BE2C (cell line): ENCODE measurements at regions not wholly inside any gene's neighbourhood (a gene's known extent, or its start where the extent isn't known, plus 50 kb on each side); places are given as distances from the start of the nearest gene placed in this dataset.

Source experiments
- DNase-seq: peaks from one replicate; pipeline ENCODE4 v3.0.0-alpha.2; 2020
- H3K27me3 ChIP-seq: fragments of 250-450 bp; sonication (Bioruptor Pico); 2 replicates; pipeline ENCODE4 v1.5.1; 2020; ENCODE audit warnings: mild to moderate bottlenecking
- H3K36me3 ChIP-seq: fragments of 250-450 bp; sonication (Bioruptor Pico); 2 replicates; pipeline ENCODE4 v1.5.1; 2020; ENCODE audit warnings: mild to moderate bottlenecking
- H3K4me1 ChIP-seq: fragments of 250-450 bp; sonication (Bioruptor Pico); 2 replicates; pipeline ENCODE4 v1.5.1; 2020
- H3K4me3 ChIP-seq: 2 replicates; pipeline ENCODE4 v1.5.1; 2011; ENCODE audit warnings: low read depth, low read length
- H3K9me3 ChIP-seq: fragments of 250-450 bp; sonication (Bioruptor Pico); 2 replicates; pipeline ENCODE4 v1.5.1; 2020
- TF ChIP-seq, protein P1 (sequence below): IDR thresholded peaks from 2 replicates; pipeline ENCODE4 v1.5.1; 2012; ENCODE audit warnings: mild to moderate bottlenecking, low read depth, low read length

DNA sequence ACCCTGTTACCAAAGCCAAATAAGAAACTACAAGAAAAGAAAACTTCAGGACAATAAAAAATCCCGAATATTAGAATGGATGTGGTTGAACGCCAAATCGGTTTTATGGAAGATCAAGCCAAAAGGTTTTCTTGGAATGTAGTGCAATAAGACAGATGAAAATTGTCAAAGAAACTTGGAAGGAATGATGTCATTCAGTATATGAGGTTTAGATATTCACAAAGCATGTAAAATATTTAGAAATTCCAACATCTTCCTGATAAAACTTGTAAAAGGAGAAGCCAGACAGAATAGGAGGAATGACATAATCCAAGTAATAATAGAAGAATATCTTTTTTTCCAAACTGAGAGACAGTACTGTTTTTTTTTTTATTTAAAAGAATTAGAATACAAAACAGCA is 130.3 kb upstream of the ZPLD1 start:
- TF ChIP-seq, protein P1, sequence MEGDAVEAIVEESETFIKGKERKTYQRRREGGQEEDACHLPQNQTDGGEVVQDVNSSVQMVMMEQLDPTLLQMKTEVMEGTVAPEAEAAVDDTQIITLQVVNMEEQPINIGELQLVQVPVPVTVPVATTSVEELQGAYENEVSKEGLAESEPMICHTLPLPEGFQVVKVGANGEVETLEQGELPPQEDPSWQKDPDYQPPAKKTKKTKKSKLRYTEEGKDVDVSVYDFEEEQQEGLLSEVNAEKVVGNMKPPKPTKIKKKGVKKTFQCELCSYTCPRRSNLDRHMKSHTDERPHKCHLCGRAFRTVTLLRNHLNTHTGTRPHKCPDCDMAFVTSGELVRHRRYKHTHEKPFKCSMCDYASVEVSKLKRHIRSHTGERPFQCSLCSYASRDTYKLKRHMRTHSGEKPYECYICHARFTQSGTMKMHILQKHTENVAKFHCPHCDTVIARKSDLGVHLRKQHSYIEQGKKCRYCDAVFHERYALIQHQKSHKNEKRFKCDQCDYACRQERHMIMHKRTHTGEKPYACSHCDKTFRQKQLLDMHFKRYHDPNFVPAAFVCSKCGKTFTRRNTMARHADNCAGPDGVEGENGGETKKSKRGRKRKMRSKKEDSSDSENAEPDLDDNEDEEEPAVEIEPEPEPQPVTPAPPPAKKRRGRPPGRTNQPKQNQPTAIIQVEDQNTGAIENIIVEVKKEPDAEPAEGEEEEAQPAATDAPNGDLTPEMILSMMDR: no peak
- Histone ChIP-seq H3K36me3 (no peaks in the 10 kb centered on the region), H3K4me3 (no peak overlapping the region), H3K4me1 (no peaks in the 10 kb centered on the region), H3K27me3 (no peaks in the 10 kb centered on the region), H3K9me3 (no peaks in the 10 kb centered on the region)
- no peak for DNase-seq

- Histone ChIP-seq H3K4me1 (no peaks in the 10 kb centered on the region), H3K27me3 (no peaks in the 10 kb centered on the region), H3K9me3 (no peaks in the 10 kb centered on the region), H3K36me3 (no peaks in the 10 kb centered on the region), H3K4me3 (no peak overlapping the region)
- TF ChIP-seq, protein P1: no peak
- no peak for DNase-seq
Measured at GRCh38 chr3:102307442-102307841, 127.4 kb upstream of the ZPLD1 start.

- Histone ChIP-seq H3K27me3 (no peaks in the 10 kb centered on the region), H3K36me3 (no peaks in the 10 kb centered on the region), H3K4me1 (0 out of 2 replicates have a peak, but pooled peaks cover 4% of the 10 kb centered on the region), H3K9me3 (no peaks in the 10 kb centered on the region), H3K4me3 (no peak overlapping the region)
- TF ChIP-seq, protein P1: no peak
- DNase-seq: no peak
Measured at GRCh38 chr3:102329066-102329465, 105.7 kb upstream of the ZPLD1 start.

- DNase-seq: no peak
- Histone ChIP-seq H3K36me3 (no peaks in the 10 kb centered on the region), H3K27me3 (no peaks in the 10 kb centered on the region), H3K4me3 (no peak overlapping the region), H3K9me3 (no peaks in the 10 kb centered on the region), H3K4me1 (0 out of 2 replicates have a peak, but pooled peaks cover 4% of the 10 kb centered on the region)
- TF ChIP-seq, protein P1: no peak
Measured at GRCh38 chr3:102329561-102329960, 105.3 kb upstream of the ZPLD1 start.

DNA sequence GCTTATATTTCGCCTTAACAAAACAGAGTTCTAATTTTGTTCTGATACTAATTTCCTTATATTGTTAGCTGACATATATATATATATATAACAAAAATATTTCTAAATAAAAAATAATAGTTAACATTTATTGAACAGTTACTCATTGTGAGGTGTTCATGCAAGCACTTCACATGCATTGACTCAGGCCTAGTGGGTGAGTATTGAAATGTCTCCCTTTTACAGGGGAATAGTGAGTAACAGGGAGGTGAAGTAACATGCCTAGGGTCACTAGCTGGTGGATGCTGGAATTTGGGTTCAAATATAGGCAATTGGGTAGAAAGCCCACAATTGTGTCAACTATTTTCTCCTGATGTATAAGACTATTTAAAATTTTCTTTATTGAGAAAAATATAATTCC is 102.6 kb upstream of the ZPLD1 start:
- Histone ChIP-seq H3K36me3 (no peaks in the 10 kb centered on the region), H3K4me1 (0 out of 2 replicates have a peak, but pooled peaks cover 4% of the 10 kb centered on the region), H3K4me3 (no peak overlapping the region), H3K9me3 (no peaks in the 10 kb centered on the region), H3K27me3 (no peaks in the 10 kb centered on the region)
- no peak for DNase-seq
- TF ChIP-seq, protein P1: no peak

DNA sequence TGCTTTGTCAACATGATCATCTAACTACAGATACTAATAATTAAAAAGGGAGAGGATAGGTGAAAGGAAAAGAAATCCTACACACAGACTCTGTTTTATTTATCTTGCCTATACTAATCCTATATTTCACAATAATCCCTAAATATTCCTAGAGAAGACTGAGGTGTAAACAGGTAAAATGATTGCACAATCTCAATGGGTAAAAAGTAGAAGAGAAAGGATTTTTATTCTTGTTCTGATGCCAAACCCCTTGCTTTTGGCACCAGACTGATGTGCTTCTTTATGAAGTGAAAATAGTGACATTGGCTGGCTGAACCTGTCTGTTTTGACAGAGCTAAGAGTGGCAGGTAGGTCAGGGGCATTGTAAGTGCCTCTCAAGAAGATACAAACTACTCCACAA is 101.9 kb upstream of the ZPLD1 start:
- 0 out of 2 replicates have a peak, but pooled peaks cover 4% of the 10 kb centered on the region for H3K4me1 ChIP-seq
- no peaks in the 10 kb centered on the region for H3K27me3 ChIP-seq
- no peak overlapping the region for H3K4me3 ChIP-seq
- TF ChIP-seq, protein P1: no peak
- no peaks in the 10 kb centered on the region for H3K36me3 ChIP-seq
- no peaks in the 10 kb centered on the region for H3K9me3 ChIP-seq
- DNase-seq: no peak
